ENCODE measurements at regions not wholly inside any gene's neighbourhood (a gene's known extent, or its start where the extent isn't known, plus 50 kb on each side); places are given as distances from the start of the nearest gene placed in this dataset.
"Not testable (repeated sequence)": the region's sequence is repeated elsewhere in the genome, so short reads cannot be mapped to it uniquely, and the experiment has no call there.

DNA sequence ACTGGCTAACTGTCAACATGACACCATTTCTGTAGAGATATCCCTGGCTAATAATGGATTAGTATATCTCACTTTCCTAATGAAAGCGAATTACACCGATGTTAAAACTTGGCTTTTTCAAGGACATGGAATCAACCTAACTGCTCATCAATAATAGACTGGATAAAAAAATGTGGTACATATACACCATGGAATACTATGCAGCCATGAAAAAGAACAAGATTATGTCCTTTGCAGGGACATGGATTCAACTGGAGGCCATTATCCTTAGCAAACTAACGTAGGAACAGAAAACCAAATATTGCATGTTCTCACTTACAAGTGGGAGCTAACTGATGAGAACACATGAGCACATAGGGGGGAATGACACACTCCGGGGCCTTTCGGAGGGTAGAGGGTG, 62.6 kb downstream of the ZIC1 start:
- DNase-seq (ENCODE audit: low read depth) = no peak

DNA sequence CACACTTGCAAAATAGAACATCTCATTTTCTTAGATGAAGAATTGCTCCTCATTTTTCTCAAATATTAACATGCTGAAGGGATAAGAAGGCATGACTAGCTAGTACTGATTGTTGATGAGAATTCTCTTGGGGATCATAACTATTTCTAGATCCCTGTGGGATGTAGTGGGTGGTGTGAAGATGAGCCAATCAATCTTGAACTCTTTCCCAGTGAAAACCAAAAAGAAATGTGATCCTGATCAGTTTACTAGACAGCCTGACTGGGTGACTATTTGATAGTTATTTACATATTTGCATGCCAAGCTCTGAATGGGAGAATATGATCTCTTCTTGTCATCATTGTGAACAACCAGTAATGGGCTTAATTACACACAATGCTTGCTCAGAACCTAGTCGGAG, 63.7 kb downstream of the ZIC1 start:
- no peak for DNase-seq (ENCODE audit: low read depth)

DNA sequence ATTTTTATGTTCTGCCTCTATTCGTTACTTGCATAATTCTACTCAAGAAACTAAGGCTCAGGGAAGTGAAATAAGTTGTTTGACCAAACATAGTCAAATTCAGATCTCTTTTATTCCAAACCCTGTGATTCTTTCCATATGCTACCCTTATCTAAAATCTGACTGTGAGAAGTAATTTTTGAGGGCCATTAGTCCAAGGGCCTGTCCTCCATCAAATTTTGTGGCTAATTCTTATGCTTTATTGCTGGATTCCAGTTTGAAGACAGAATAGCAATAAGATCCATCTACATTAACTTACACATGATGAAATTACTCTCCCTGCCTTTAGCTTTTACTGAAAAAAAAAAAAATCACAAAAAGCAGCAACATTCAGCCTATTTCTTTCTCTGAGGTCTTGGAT, 74.0 kb downstream of the ZIC1 start:
- DNase-seq (ENCODE audit: low read depth) = no peak

DNA sequence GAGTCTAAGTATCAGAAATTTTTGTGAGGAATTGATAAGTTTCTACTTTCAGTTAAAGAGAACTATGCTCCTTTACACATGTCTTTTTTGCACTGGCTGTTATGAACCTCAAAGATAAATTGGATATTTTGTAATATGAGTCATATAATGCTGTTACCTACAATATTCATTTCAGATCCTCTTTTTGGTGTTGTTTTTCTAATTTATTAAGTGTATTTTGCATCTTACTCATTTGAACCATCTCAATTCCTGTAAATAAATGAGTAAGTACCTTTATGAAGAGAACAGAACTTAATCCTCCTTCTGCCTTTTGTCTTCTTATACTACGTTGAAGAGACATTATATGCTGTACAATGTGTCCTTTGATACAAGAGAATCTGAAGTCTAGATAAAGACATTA, 74.4 kb downstream of the ZIC1 start:
- DNase-seq (ENCODE audit: low read depth) = no peak

DNA sequence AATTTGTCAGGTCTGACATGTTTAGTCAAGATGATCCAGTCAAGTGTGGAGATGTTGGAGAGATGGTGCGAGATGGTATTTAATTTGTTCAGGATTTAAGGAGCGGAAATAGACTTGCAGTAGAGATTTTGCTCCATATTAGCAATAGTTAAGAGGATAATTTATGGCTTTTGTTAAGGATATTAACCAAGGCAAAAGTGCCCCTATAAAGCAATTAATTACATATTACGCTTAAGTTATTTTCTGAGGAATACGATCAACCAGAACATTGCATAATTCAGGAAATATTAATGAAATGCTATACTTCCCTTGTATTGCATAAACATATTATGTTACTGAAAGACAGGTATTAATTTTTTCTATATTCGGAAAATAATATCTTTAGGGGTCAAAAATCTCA, 83.9 kb downstream of the ZIC1 start:
- DNase-seq (ENCODE audit: low read depth) = no peak

DNA sequence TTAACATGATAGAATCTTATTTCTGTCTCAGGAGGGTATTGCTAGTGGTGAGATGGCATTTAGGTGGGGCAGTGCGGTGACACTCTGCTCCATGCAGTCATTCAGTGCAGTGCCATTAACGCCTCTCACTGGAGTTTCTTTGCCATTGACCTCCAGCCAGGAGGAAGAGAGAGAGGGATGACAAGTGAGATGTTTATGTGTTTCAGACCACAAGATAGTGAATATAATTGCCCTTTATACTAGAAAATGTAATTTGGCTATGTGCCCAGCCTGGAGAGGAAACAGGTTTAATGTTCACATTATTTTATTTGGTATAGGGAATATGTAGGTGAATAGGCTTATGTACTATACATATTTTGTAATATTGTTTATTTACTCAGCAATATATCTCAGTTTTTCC, 84.5 kb downstream of the ZIC1 start:
- DNase-seq (ENCODE audit: low read depth) = no peak

DNA sequence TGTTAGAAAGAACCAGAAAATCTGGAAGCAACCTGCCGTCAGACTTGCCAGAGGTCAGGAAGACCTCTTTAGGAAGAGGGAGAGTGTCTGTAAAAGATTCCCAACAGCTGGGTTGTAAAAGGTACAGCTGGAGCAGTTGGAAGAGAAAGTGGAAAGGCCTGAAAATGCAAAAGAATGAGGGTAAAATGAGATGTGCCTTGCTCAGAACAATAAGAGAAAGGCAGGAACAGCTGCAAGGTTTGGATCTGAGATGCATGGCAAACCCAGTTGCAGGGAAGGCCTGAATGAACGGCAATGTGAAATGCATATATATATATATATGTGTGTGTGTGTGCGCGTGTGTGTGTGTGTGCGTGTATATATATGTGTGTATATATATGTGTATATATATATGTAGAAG, 88.1 kb downstream of the ZIC1 start:
- DNase-seq (ENCODE audit: low read depth) = no peak

DNA sequence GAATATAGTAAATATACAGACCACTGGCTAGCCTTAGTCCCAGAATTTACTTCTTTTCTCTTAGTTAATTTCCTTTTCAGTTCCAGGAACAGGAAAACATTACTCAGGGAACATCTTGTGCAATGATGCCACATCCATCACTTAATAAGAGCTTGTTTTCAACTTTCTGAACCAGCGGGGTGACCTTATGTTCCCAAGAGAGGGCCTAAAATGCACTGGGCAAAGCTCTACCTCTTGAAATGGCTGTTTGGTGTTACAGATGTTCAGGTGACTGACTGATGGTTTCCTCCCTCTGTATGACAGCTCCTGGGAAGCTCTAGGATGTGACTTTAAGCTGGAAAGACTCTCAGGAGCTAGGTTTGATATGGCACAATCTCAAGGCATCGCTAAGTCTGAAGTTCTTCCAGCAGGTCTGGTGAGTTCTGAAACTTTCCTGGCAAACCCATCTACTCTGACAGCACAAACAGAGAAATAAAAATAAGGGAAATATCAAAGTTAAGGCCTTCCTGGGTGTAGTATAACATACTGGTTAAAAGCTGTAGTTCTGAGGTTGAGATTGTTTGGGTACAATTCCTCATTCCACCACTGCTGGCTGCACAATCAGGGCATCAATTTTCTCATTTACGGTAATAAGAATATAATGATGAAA, 98.6 kb downstream of the ZIC1 start:
- no peak for DNase-seq (ENCODE audit: low read depth)

DNA sequence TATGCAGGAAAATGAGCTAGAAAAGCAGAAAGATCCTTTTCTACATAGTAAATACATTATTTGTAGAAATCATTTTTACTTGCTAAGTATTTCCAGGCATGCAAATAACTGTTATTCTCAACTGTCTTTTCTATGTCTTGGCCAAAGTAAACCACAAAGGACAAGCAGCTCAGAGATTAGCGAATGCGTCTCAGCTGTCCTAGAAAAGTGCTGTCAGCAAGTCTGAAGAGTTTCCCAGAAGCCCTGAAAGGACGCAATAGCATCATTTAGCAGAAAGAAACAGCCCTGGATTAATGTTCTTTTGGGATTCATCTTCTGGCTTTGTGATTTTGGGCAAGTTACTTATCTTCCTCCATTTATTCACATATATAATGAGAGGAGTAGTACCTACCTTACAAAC, 100.3 kb downstream of the ZIC1 start:
- no peak for DNase-seq (ENCODE audit: low read depth)

DNA sequence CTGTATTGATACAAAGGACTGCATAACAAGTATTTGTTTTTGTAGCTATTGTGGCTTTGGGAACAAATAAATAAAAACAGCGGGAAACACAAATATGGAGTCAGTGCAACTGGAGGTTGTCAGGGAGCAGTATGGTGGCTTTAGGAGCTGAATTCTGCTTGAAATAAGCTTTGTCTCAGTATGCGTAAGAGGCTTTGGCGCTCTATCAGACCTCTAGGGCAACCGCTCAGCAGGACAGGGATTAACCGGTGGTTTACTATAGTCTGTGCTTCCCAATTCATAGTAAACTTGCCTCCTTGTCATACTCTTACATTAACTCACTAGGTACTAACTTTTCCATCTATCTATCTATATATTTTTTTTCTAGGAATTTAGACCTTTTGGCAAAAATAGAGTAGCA, 104.6 kb downstream of the ZIC1 start:
- DNase-seq (ENCODE audit: low read depth) = no peak

DNA sequence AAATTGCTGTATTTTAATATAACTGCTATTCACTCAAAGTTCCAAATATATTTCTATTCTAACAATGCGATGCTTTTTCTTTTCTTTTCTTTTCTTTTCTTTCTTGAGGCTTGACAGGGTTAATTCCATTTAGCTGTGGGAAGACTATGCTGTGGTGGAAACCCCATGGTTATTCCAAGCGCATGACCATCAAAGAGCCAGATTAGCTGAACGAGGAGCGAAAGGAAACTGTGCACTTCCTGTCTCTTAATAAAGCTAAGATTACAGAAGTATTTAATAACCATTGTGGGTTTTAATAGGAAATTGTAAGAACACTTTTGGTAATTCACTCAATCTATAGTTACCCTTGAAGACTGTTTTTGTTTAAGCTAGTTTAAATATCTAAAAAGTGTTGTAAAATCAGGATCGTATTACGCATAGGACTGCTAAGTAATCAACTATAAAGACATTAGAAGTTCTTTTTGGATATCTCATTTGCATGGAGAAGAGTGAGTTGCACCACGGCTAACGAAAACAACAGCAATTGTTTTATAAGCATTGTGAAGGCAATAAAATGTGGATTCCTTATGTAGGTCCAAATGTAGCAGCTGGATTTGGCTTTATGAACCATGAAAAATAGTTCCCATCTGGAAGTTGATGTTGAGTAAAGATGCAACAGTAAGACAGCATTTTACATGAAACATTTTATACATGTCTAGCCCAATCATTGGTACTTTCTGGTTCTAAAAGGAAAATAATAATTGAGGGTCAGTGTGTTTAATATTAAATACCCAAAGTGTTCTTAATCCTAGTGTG, 105.4 kb downstream of the ZIC1 start:
- no peak for DNase-seq (ENCODE audit: low read depth)

DNA sequence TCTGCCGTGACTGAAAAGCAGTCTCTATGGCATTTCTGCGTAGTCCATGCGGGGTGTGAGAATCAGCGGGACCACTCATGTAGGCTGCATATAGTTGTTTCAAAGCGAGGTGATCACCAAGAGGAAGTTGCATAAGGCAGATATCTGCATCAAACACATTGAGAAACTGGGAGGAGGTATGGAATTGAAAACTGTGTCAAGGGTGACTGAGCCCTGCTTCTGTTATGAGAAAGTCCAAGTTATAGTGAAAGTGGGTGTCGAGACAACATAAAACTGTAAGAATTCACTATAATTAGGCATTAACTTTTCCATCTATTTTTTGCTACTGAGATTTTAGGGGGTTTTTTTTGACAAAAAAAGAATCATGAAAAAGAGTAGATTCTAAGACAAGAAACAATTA, 109.3 kb downstream of the ZIC1 start:
- no peak for DNase-seq (ENCODE audit: low read depth)

DNA sequence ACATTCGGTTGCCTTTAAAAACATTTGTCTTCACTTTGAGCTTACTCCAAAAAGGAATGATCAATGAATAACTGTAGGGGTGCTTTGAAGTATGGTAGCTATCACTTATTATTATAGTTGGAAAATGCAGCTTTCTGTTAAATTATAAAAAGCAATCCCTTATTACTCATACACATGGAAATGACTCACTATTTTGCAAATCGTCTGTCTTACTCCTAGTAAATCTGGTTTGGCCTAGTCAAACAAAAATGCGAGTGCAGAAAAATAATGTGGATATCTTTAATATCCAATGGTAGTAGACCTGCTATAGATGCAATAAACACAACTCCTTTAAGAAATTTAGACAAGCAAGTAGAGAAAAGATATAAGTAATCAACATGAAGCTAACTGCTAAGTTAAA, 112.5 kb downstream of the ZIC1 start:
- DNase-seq (ENCODE audit: low read depth) = peak; percentile 3

DNA sequence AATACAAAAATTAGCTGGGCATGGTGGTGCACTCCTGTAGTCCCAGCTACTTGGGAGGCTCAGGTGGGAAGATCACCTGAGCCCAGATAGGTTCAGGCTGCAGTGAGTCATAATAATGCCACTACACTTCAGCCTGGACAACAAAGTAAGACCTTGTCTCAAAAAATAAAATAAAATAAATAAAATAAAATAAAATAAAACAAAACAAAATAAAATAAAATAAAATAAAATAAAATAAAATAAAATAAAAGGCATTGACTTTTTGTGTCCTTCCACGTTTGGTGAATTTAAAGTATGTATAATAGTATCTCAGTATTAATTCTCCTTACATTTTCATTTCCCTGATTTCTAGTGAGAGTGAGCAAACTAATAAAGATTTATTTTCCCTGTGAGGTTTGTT, 113.6 kb downstream of the ZIC1 start:
- not testable (repeated sequence) for DNase-seq (ENCODE audit: low read depth)

DNA sequence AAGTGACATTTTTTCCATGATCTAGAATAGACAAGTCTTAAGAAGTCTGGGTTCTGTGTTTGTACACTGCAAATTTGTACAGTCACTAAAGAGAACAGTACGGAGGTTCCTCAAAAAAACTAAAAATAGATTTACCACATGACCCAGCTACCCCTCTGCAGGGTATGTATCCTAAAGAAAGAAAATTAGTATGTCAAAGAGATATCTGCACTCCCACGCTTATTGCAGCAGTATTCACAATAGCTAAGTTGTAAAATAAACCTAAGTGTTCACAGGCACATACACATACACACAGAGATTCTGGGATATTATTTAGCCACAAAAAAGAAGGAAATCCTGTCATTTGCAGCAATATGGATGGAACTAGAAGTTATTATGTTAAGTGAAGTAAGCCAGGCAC, 120.4 kb downstream of the ZIC1 start:
- DNase-seq (ENCODE audit: low read depth) = no peak

DNA sequence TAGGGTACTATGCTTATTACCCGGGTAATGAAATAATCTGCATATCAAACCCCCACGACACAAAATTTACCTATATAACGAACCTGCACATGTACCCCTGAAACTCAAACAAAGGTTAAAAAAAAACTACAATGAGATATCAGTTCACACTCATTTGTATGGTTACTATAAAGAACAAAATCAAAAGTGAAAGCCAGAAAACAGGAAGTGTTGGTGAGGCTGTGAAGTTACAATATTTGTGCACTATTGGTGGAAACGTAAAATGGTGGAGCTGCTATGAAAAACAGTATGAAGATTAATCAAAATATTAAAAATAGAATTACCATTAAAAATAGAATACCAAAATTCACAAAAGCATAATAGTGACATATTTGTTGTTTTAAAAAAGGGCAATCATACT, 128.9 kb downstream of the ZIC1 start:
- DNase-seq (ENCODE audit: low read depth) = no peak

DNA sequence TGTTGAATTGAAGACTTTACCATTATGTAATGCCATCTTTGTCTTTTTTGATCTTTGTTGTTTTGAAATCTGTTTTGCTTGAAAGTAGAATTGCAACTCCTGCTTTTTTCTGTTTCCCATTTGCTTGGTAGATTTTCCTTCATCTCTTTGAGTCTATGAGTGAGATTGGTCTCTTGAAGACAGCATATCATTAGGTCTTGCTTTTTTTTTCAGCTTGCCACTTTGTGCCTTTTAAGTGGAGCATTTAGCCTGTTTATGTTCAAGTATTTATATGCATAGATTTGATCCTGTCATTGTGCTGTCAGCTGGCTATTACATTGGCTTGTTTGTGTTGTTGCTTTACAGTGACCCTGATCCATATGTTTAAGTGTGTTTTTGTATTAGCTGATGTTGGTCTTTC, 131.8 kb downstream of the ZIC1 start:
- DNase-seq (ENCODE audit: low read depth) = no peak

DNA sequence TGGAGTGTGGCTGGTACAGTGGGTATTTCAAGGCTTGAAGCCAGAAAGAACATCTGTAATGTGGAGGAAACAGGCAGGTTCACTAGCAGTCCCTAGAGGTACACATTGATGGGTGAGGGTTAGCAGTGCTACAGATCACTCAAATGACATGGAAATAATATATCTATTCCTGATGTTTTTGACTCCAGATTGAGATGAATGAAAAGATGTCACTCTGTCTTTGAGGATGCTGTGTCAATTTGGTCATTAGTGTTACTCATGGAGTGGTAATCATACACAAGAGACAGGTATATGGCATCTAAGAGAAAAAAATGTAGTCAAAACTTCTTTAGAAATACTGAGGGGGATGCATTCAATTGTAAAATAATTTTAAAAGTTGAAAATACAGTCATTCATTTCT, 135.1 kb downstream of the ZIC1 start:
- DNase-seq (ENCODE audit: low read depth) = no peak

DNA sequence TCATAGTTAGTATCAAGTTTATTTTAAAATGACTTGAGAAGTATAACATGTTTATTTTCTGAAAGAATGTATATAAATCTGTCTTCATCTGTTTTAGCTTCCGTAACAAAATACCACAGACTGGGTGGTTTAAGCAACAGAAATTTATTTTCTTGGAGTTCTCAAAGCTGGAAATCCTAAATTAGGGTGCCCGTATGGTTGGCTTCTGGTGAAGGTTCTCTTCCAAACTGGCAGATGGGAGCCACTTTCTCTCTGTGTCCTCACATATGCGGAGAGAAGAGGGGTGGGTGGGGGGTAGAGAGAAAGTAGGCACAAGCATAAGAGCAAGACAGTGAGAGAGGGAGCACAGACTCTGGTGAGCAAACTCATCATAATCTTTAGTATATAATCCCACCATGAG, 142.3 kb downstream of the ZIC1 start:
- no peak for DNase-seq (ENCODE audit: low read depth)

DNA sequence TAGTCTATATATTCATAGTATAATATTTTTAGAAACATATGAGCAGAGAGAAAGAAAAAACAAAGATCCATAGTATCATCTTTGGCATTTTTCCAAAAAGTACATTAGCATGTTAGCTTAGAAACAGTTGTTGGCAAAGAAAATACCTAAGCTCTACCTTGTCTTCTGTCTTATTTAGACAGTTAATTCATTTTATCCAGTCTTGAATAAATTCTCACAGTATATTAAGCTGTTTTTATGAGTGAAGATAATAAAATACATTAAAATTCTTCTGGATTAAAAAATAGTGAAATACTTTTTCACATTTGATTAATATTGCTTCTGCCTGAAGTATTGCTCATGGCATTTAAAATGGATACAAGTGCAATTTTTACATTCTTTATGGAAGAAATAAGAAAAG, 145.2 kb downstream of the ZIC1 start:
- no peak for DNase-seq (ENCODE audit: low read depth)

DNA sequence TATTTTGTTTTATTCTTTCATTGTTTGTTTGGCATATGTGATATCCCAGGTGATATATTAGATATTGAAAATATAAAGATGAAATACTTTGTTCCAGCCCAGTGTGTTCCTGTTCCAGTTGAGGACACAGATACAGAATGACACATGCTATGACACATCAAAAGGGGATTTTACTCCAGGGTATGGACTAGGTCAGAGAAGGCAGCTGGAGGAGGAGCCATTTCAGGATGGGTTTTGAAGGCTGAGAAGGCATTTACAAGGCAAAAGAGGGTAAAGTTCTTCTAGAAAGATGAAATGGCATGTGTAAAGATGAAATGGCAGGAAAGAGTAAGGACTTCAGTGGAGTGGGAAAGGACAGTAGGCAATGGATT, 163.8 kb downstream of the ZIC1 start:
- DNase-seq (ENCODE audit: low read depth) = peak; percentile 3

DNA sequence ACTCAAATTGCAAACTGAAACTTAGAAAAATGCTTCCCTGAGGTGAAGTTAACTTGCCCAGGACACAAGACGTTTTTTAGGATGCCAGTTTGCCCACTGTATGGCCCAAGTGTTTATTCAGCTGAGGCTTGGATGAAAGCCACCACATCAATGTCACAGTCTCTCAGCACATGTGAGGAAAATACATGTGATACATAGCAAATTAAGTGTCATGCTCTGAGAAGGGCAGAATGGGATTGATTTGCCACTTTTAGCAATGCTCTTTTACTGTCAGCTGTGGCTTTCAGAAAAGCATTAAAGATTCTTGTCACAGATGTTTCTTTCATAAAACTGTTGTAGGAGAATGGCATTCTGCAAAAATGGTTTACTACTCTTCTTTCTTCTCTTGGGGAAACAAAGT, 165.5 kb downstream of the ZIC1 start:
- DNase-seq (ENCODE audit: low read depth) = no peak

DNA sequence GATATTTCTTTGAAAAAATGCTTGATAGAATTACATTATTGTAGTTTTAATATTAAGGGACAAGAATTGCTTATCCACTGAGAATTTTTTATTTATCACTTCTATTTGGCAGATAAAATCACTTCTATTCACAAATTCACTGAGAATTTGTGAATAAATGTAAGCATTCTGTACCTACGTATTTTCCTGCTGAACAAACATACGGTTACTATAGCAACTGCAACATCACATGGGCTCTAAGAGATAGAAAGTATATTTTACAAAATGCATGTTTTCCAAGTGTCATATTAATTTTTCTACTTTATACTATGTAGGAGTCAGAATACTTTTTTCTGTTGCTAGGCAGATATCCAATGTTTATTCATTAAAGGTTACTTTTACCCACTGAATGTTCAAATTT, 166.2 kb downstream of the ZIC1 start:
- no peak for DNase-seq (ENCODE audit: low read depth)

DNA sequence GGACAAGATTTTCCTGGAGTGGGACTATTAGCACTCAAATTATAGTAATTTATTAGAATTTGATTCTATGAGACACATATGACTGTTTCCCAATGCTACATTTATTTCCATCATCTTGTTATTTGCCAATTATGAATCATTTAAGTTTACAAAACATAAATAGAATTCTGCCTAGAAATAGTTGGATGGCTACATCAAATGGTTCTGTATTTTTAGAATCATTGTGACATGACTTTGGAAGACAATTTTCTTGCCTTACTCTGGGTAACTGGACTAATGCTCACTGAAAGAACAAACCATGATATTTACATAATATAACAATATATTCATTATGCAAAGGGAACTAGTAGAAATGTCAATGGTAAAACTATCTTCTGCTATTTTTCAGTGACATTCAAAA, 173.5 kb downstream of the ZIC1 start:
- DNase-seq (ENCODE audit: low read depth) = no peak

All from RPMI7951 (cell line).